GM12878 (cell line): ENCODE measurements at regions not wholly inside any gene's neighbourhood (a gene's known extent, or its start where the extent isn't known, plus 50 kb on each side); places are given as distances from the start of the nearest gene placed in this dataset.

Source experiments
- ATAC-seq: fragments of 200-7000 bp; cut with Tn5 transposase; 3 replicates; pipeline ENCODE4 v1.9.1; 2020; ENCODE audit warnings: mild to moderate bottlenecking, moderate library complexity
- BruUV-seq: library from RNA; stranded (reverse); fragments of 400-500 nt; replicated peaks from 2 replicates; lab custom pipeline; 2021; lab: Mats Ljungman, UMichigan
- CTCF ChIA-PET: fragments of 300-600 bp; sonication (Branson Sonifier 250); formaldehyde crosslinking; extraction: SDS; loops from one replicate; lab custom pipeline; 2021; ENCODE audit warnings: inconsistent platforms; lab: Yijun Ruan, JAX
- POLR2A ChIA-PET: fragments of 350-600 bp; formaldehyde crosslinking; extraction: SDS; loops from one replicate; lab custom pipeline; 2021; ENCODE audit warnings: inconsistent platforms; lab: Charles Lee
- RAD21 ChIA-PET: fragments of 300-600 bp; sonication (Branson Sonifier 250); formaldehyde crosslinking; loops from one replicate; lab custom pipeline; 2023; ENCODE audit warnings: antibody characterized with exemption; ENCODE audit not compliant: unreplicated experiment; lab: Charles Lee
- SMC1A ChIA-PET: fragments of 300-600 bp; sonication (Branson Sonifier 250); formaldehyde crosslinking; loops from one replicate; lab custom pipeline; 2023; ENCODE audit not compliant: unreplicated experiment, uncharacterized antibody; lab: Charles Lee
- DNase-seq: peaks from one replicate; pipeline ENCODE4 v3.0.0-alpha.2; 2011; ENCODE audit warnings: low read depth, low spot score
- FAIRE-seq: peaks from 3 replicates; lab custom pipeline; 2011; peaks lifted over from hg19 to GRCh38; lab: Jason Lieb, UNC
- H2AFZ ChIP-seq: 2 replicates; pipeline ENCODE4 v1.6.0; 2011; ENCODE audit warnings: low read depth, low read length, control low read depth; ENCODE audit not compliant: control insufficient read depth
- H3K27ac ChIP-seq: 2 replicates; pipeline ENCODE4 v1.5.1; 2011; ENCODE audit warnings: control low read depth; ENCODE audit not compliant: control insufficient read depth, insufficient read depth
- H3K27me3 ChIP-seq, 2 experiments: replicated peaks in 1 of 2; 2 replicates each; pipeline versions ENCODE4 v1.6.0 to v1.6.1; 2011; ENCODE audit warnings: low read length in 1 of 2; ENCODE audit not compliant: control insufficient read depth in 2 of 2, insufficient read depth in 2 of 2
- H3K36me3 ChIP-seq, 2 experiments: 2 replicates each; pipeline ENCODE4 v1.5.1; 2011; ENCODE audit warnings: low read length in 1 of 2; ENCODE audit not compliant: control insufficient read depth in 2 of 2, insufficient read depth in 2 of 2
- H3K4me1 ChIP-seq: 2 replicates; pipeline ENCODE4 v1.6.1; 2011; ENCODE audit warnings: mild to moderate bottlenecking, low read length, moderate library complexity, mixed read lengths; ENCODE audit not compliant: control insufficient read depth, insufficient read depth
- H3K4me2 ChIP-seq: 2 replicates; pipeline ENCODE4 v1.6.0; 2011; ENCODE audit warnings: control low read depth; ENCODE audit not compliant: control insufficient read depth, insufficient read depth
- H3K4me3 ChIP-seq: fragments of 200-600 bp; sonication (generic); 2 replicates; pipeline ENCODE4 v1.5.1; 2016
- H3K79me2 ChIP-seq: 2 replicates; pipeline ENCODE4 v1.6.0; 2011; ENCODE audit warnings: low read length; ENCODE audit not compliant: control insufficient read depth, insufficient read depth
- H3K9ac ChIP-seq: 2 replicates; pipeline ENCODE4 v1.8.0; 2011; ENCODE audit warnings: low read length, control low read depth, mixed read lengths; ENCODE audit not compliant: control insufficient read depth, insufficient read depth
- H3K9me3 ChIP-seq: replicated peaks from 3 replicates; pipeline ENCODE4 v1.5.1; 2011; ENCODE audit warnings: mild to moderate bottlenecking, low read length; ENCODE audit not compliant: control insufficient read depth, insufficient read depth
- H4K20me1 ChIP-seq: 2 replicates; pipeline ENCODE4 v1.6.0; 2011; ENCODE audit not compliant: control insufficient read depth, insufficient read depth
- CBX5 ChIP-seq: sonication (generic); IDR thresholded peaks from 2 replicates; pipeline ENCODE4 v1.6.1; 2016; ENCODE audit warnings: low read depth, moderate library complexity, mild to moderate bottlenecking, inconsistent platforms
- CHD2 ChIP-seq: IDR thresholded peaks from 2 replicates; pipeline ENCODE4 v1.6.1; 2011; ENCODE audit warnings: low read depth, low read length, improper control_type of control experiment, borderline replicate concordance
- E2F8 ChIP-seq: fragments of 450-650 bp; IDR thresholded peaks from 2 replicates; pipeline ENCODE4 v1.6.1; 2018; ENCODE audit warnings: mild to moderate bottlenecking, low read depth, moderate library complexity; ENCODE audit not compliant: partially characterized antibody
- HDAC2 ChIP-seq: fragments of 200-600 bp; sonication (generic); IDR thresholded peaks from 2 replicates; pipeline ENCODE4 v1.6.1; 2017
- MAX ChIP-seq: IDR thresholded peaks from 2 replicates; pipeline ENCODE4 v1.6.1; 2012; ENCODE audit warnings: low read depth, low read length, improper control_type of control experiment
- MEF2A ChIP-seq: IDR thresholded peaks from 2 replicates; pipeline ENCODE4 v1.6.1; 2011; ENCODE audit warnings: low read depth, mild to moderate bottlenecking, low read length, moderate library complexity; ENCODE audit not compliant: insufficient read depth
- YY1 ChIP-seq: IDR thresholded peaks from 2 replicates; pipeline ENCODE4 v1.6.1; 2011; ENCODE audit warnings: low read depth, mild to moderate bottlenecking, low read length
- ZNF207 ChIP-seq: fragments of 450-650 bp; IDR thresholded peaks from 2 replicates; pipeline ENCODE4 v1.6.1; 2014; ENCODE audit warnings: antibody characterized with exemption, mild to moderate bottlenecking, borderline replicate concordance
- WGBS: methylation state at CpG from one replicate; pipeline ENCODE4 v1.1.6; 2016; ENCODE audit warnings: low lambda C conversion rate; ENCODE audit not compliant: insufficient replicate concordance, insufficient coverage; ENCODE audit errors: missing lambda C conversion rate; 5-methylcytosine and 5-hydroxymethylcytosine counted together
- in situ Hi-C: fragments of 300-500 bp; cut with MboI; formaldehyde crosslinking; loops from 9 replicates; pipeline ENCODE4 v1.14.3; 2018; ENCODE audit warnings: mixed read lengths
- intact Hi-C: fragments of 100-400 bp; cut with micrococcal nuclease; formaldehyde crosslinking; loops from one replicate; pipeline ENCODE4 v1.14.2; 2022; ENCODE audit not compliant: unreplicated experiment
- TF ChIP-seq, protein P1 (sequence below): fragments of 450-650 bp; IDR thresholded peaks from 2 replicates; pipeline ENCODE4 v1.6.1; 2017; ENCODE audit warnings: borderline replicate concordance
- TF ChIP-seq, protein P2 (sequence below): fragments of 150-350 bp; IDR thresholded peaks from 2 replicates; pipeline ENCODE4 v1.6.1; 2014; ENCODE audit warnings: mild to moderate bottlenecking, low read depth, low read length

GRCh38 chr1:189434461-189434860 lies 1043.2 kb downstream of the BRINP3 start:
- Histone ChIP-seq H3K36me3 (no peaks in the 10 kb centered on the region), H3K9me3 (no peaks in the 10 kb centered on the region), H3K79me2 (no peaks in the 10 kb centered on the region), H3K4me2 (no peak overlapping the region), H3K4me3 (no peak overlapping the region), H2AFZ (no peak overlapping the region), H4K20me1 (no peaks in the 10 kb centered on the region), H3K9ac (no peak overlapping the region), H3K4me1 (no peaks in the 10 kb centered on the region), H3K27ac (no peak overlapping the region), H3K27me3 (no peaks in the 10 kb centered on the region)
- WGBS: 16% methylated on average over 1 of the region's 1 CpG
- FAIRE-seq (no peak), ATAC-seq (no peak), DNase-seq (no peak)
- ChIA-PET POLR2A (no interaction called here), CTCF (no interaction called here), SMC1A (no interaction called here), RAD21 (no interaction called here)
- TF ChIP-seq HDAC2 (no peak), E2F8 (no peak), CBX5 (no peak), ZNF207 (no peak), YY1 (no peak), CHD2 (no peak), MAX (no peak), MEF2A (no peak)
- TF ChIP-seq, protein P1, sequence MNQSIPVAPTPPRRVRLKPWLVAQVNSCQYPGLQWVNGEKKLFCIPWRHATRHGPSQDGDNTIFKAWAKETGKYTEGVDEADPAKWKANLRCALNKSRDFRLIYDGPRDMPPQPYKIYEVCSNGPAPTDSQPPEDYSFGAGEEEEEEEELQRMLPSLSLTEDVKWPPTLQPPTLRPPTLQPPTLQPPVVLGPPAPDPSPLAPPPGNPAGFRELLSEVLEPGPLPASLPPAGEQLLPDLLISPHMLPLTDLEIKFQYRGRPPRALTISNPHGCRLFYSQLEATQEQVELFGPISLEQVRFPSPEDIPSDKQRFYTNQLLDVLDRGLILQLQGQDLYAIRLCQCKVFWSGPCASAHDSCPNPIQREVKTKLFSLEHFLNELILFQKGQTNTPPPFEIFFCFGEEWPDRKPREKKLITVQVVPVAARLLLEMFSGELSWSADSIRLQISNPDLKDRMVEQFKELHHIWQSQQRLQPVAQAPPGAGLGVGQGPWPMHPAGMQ: no peak
- TF ChIP-seq, protein P2, sequence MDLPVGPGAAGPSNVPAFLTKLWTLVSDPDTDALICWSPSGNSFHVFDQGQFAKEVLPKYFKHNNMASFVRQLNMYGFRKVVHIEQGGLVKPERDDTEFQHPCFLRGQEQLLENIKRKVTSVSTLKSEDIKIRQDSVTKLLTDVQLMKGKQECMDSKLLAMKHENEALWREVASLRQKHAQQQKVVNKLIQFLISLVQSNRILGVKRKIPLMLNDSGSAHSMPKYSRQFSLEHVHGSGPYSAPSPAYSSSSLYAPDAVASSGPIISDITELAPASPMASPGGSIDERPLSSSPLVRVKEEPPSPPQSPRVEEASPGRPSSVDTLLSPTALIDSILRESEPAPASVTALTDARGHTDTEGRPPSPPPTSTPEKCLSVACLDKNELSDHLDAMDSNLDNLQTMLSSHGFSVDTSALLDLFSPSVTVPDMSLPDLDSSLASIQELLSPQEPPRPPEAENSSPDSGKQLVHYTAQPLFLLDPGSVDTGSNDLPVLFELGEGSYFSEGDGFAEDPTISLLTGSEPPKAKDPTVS: no peak
- in situ Hi-C loops (no loop called here), intact Hi-C loops (no loop called here)
- no TSS peak for BruUV-seq
